T-cell (primary cell): ENCODE measurements at regions not wholly inside any gene's neighbourhood (a gene's known extent, or its start where the extent isn't known, plus 50 kb on each side); places are given as distances from the start of the nearest gene placed in this dataset.

Experiments
- ATAC-seq, 4 experiments: fragments of 200-7000 bp in 3 of 4; fragments of 150-1000 bp in 1 of 4; cut with Tn5 transposase; replicated peaks in 1 of 4; 1 replicate in 3 of 4; 2 replicates in 1 of 4; pipeline ENCODE4 v1.10.0; 2021; ENCODE audit warnings: moderate library complexity in 3 of 4, mild to moderate bottlenecking in 2 of 4, moderate number of reproducible peaks in 1 of 4
- CTCF ChIA-PET, 2 donors: fragments of 300-600 bp; sonication (Branson Sonifier 250); formaldehyde crosslinking; loops; one replicate each; lab custom pipeline; 2022; ENCODE audit warnings: antibody characterized with exemption in 2 of 2; lab: Charles Lee
- POLR2A ChIA-PET, 2 donors: fragments of 300-600 bp; sonication (Branson Sonifier 250); formaldehyde crosslinking; loops; one replicate each; lab custom pipeline; 2022; ENCODE audit warnings: antibody characterized with exemption in 2 of 2; lab: Charles Lee
- DNase-seq, 35 experiments: peaks; one replicate each; pipeline versions ENCODE4 v3.0.0 to v3.0.0-alpha.2; 2013 to 2023
- H3K27ac ChIP-seq: one replicate; pipeline ENCODE4 v1.5.1; 2013; ENCODE audit warnings: low read length
- H3K27me3 ChIP-seq, 2 experiments: replicated peaks in 1 of 2; 1 replicate in 1 of 2; 2 replicates in 1 of 2; pipeline versions ENCODE4 v1.6.1 to v1.7.0; 2013; ENCODE audit warnings: low read length in 1 of 2, mixed read lengths in 1 of 2; ENCODE audit not compliant: control insufficient read depth in 2 of 2, insufficient read depth in 2 of 2; ENCODE audit errors: extremely low read depth in 1 of 2
- H3K36me3 ChIP-seq, 2 donors: 1 replicate in 1 of 2; 2 replicates in 1 of 2; pipeline versions ENCODE4 v1.6.1 to v1.7.0; 2013; ENCODE audit warnings: low read length in 1 of 2; ENCODE audit not compliant: control insufficient read depth in 2 of 2, insufficient read depth in 1 of 2; ENCODE audit errors: extremely low read depth in 1 of 2
- H3K4me1 ChIP-seq, 2 experiments: 1 replicate in 1 of 2; 2 replicates in 1 of 2; pipeline versions ENCODE4 v1.6.1 to v1.7.0; 2013; ENCODE audit warnings: low read length in 2 of 2, mixed read lengths in 1 of 2; ENCODE audit not compliant: insufficient read depth in 2 of 2, control insufficient read depth in 1 of 2; ENCODE audit errors: extremely low read depth in 1 of 2
- H3K4me3 ChIP-seq, 2 donors: 1 replicate in 1 of 2; 2 replicates in 1 of 2; pipeline versions ENCODE4 v1.5.1 to v1.7.0; 2013; ENCODE audit warnings: mild to moderate bottlenecking in 2 of 2, low read length in 1 of 2, moderate library complexity in 1 of 2; ENCODE audit not compliant: control insufficient read depth in 1 of 2; ENCODE audit errors: extremely low read depth in 1 of 2
- H3K9me3 ChIP-seq: 2 replicates; pipeline ENCODE4 v1.7.0; 2013
- H3K27ac Mint-ChIP-seq, 2 donors: one replicate each; pipeline ENCODE4 v1.8.0; 2020 to 2021; ENCODE audit warnings: mild to moderate bottlenecking in 2 of 2, mixed read lengths in 2 of 2
- H3K27me3 Mint-ChIP-seq, 2 donors: one replicate each; pipeline ENCODE4 v1.8.0; 2021 to 2022; ENCODE audit warnings: mixed read lengths in 2 of 2
- H3K36me3 Mint-ChIP-seq: one replicate; pipeline ENCODE4 v1.8.0; 2021; ENCODE audit warnings: mixed read lengths
- H3K4me1 Mint-ChIP-seq, 3 donors: one replicate each; pipeline ENCODE4 v1.8.0; 2020 to 2022; ENCODE audit warnings: mixed read lengths in 3 of 3, mild to moderate bottlenecking in 1 of 3
- H3K4me3 Mint-ChIP-seq, 3 donors: one replicate each; pipeline ENCODE4 v1.8.0; 2020 to 2022; ENCODE audit warnings: mild to moderate bottlenecking in 3 of 3, mixed read lengths in 3 of 3, moderate library complexity in 3 of 3
- H3K9me3 Mint-ChIP-seq, 3 donors: one replicate each; pipeline ENCODE4 v1.8.0; 2020 to 2022; ENCODE audit warnings: mixed read lengths in 3 of 3
- WGBS: methylation state at CpG from one replicate; pipeline ENCODE4 v1.1.5; 2013; ENCODE audit warnings: missing lambda C conversion rate; ENCODE audit not compliant: insufficient coverage; 5-methylcytosine and 5-hydroxymethylcytosine counted together

DNA sequence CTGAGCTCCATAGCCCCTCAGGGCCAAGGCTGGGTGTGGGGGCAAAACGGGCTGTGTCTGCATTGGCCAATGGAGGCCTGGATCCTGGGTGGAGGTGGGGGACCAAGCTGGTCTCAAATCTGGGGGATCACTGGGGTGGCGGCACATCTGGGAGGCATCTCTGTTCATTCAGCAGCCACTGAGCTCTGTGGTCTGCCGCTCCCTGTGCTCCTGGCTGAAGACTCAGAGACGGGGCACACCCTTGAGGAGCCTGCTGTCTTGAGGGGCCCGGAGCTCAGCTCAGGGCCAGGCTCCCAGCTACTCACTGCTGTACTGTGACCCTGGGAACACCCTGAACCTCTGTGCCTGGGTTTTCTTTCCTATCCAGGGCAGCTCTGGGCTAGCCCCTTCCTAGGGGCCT, 90.3 kb upstream of the WNT4 start:
- H3K4me3 ChIP-seq = no peak overlapping the region
- H3K9me3 ChIP-seq = no peaks in the 10 kb centered on the region
- H3K4me1 Mint-ChIP-seq = no peaks in the 10 kb centered on the region
- WGBS = 90% methylated on average over 4 of the region's 5 CpGs
- DNase-seq = no peak
- H3K36me3 Mint-ChIP-seq = no peaks in the 10 kb centered on the region
- H3K4me1 ChIP-seq = no peaks in the 10 kb centered on the region
- no peak overlapping the region for H3K27ac Mint-ChIP-seq
- H3K36me3 ChIP-seq = no peaks in the 10 kb centered on the region
- ChIA-PET CTCF (no interaction called here), POLR2A (no interaction called here)
- peaks cover 29 to 36% of the 10 kb centered on the region in 2 donors for H3K27me3 Mint-ChIP-seq
- no peak overlapping the region for H3K27ac ChIP-seq
- H3K4me3 Mint-ChIP-seq = no peak overlapping the region
- no peaks in the 10 kb centered on the region for H3K9me3 Mint-ChIP-seq
- no peak for ATAC-seq
- peaks cover 0 to 50% of the 10 kb centered on the region in 2 experiments for H3K27me3 ChIP-seq

DNA sequence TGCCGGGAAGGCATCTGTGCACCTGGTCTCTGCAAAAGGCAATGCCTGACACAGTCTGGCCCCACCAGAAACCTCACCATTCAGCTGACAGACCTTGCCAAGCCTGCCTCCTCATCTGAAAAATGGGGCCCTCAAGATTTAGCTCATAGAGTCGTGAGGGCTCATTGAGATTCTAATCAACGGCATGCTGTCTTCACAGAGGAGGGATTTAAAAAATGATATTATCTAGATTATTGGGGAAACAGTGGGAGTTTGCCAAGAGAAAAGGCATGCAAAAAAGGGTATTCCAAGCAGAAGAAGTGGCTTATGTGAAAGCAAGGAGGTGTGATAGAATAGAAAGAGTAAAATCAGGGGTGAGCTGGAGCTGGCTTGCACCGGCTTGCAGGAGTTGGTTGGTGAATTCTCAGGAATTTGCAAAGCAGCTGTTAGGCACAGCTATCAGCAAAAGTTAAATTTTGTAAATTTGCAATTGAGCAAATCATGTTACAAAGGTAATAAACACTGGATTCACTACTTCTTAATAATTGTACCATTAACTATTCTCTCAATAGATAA, 91.7 kb upstream of the WNT4 start:
- Mint-ChIP-seq H3K27me3 (peaks cover 29 to 34% of the 10 kb centered on the region in 2 donors), H3K4me1 (no peaks in the 10 kb centered on the region), H3K9me3 (no peaks in the 10 kb centered on the region), H3K4me3 (no peak overlapping the region), H3K27ac (no peak overlapping the region), H3K36me3 (no peaks in the 10 kb centered on the region)
- H3K4me3 ChIP-seq = no peak overlapping the region
- H3K4me1 ChIP-seq = no peaks in the 10 kb centered on the region
- H3K27me3 ChIP-seq = peaks cover 0 to 42% of the 10 kb centered on the region in 2 experiments
- no peak for DNase-seq
- H3K36me3 ChIP-seq = no peaks in the 10 kb centered on the region
- WGBS = 58% methylated on average over 3 of the region's 4 CpGs
- H3K27ac ChIP-seq = no peak overlapping the region
- POLR2A ChIA-PET = interaction anchor here in 1 of 2 donors (0.5 kb wide), 1 partner anchor 96 kb away, joined by 17 read pairs; no protein-coding TSS in a partner anchor
- H3K9me3 ChIP-seq = no peaks in the 10 kb centered on the region
- no peak for ATAC-seq
- CTCF ChIA-PET = no interaction called here

DNA sequence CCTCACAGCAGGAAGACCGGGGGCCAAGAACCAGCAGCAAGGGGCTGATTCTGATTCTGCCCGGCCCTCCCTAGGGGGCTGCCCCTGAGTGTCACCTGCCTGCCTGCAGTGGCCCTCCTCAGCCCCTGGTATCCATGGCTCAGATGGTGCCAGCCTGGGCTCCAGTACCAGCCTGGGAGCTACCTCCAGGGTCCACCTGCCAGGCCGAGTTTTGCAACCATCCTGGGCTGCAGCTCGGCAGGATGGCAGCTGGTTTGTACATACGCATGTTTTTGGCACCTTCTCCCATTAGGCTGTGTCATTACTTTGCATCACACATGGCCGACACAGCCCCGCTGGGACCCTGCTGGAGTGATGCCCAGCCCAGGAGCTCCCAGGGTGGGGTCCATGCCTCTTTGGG, 93.3 kb upstream of the WNT4 start:
- no peaks in the 10 kb centered on the region for H3K36me3 Mint-ChIP-seq
- H3K4me1 Mint-ChIP-seq = no peaks in the 10 kb centered on the region
- Histone ChIP-seq H3K9me3 (no peaks in the 10 kb centered on the region), H3K27me3 (peaks cover 0 to 38% of the 10 kb centered on the region in 2 experiments), H3K4me3 (no peak overlapping the region), H3K36me3 (no peaks in the 10 kb centered on the region), H3K27ac (no peak overlapping the region), H3K4me1 (no peaks in the 10 kb centered on the region)
- ATAC-seq (no peak), DNase-seq (no peak)
- CTCF ChIA-PET = no interaction called here
- H3K9me3 Mint-ChIP-seq = no peaks in the 10 kb centered on the region
- POLR2A ChIA-PET = no interaction called here
- no peak overlapping the region for H3K4me3 Mint-ChIP-seq
- peaks cover 19 to 25% of the 10 kb centered on the region in 2 donors for H3K27me3 Mint-ChIP-seq
- 61% methylated on average over 7 of the region's 7 CpGs for WGBS
- H3K27ac Mint-ChIP-seq = no peak overlapping the region

DNA sequence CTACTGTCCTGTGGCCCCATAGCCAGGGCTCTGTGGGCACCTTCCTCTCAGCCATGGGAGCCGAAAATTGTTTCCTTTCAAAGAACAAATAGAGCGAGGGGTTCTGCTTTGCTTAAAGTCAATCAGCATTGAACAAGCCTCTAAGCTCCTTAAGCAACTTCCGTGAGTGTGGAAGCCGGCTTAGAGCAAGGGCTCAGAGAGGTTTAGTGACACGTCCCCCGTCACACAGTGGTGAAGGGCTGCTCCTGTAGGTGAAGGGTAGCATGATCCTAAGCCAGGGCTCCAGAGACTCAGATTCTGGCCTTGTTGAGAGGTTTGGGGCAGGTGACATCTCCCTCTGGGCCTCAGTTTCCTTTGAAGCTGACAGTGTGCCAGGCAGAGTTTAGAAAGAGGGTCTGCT, 94.0 kb upstream of the WNT4 start:
- H3K27me3 ChIP-seq = peaks cover 0 to 33% of the 10 kb centered on the region in 2 experiments
- H3K27ac Mint-ChIP-seq = peak overlapping the region in 1 of 2 donors; percentile 59
- no peaks in the 10 kb centered on the region for H3K36me3 ChIP-seq
- no peak overlapping the region for H3K4me3 Mint-ChIP-seq
- no peak overlapping the region for H3K4me3 ChIP-seq
- no peaks in the 10 kb centered on the region for H3K4me1 ChIP-seq
- ATAC-seq (no peak), DNase-seq (no peak)
- no peaks in the 10 kb centered on the region for H3K9me3 Mint-ChIP-seq
- H3K4me1 Mint-ChIP-seq = no peaks in the 10 kb centered on the region
- no peaks in the 10 kb centered on the region for H3K36me3 Mint-ChIP-seq
- POLR2A ChIA-PET = no interaction called here
- WGBS = 90% methylated on average over 6 of the region's 6 CpGs
- peaks cover 16 to 30% of the 10 kb centered on the region in 2 donors for H3K27me3 Mint-ChIP-seq
- H3K27ac ChIP-seq = no peak overlapping the region
- no peaks in the 10 kb centered on the region for H3K9me3 ChIP-seq
- CTCF ChIA-PET = no interaction called here

DNA sequence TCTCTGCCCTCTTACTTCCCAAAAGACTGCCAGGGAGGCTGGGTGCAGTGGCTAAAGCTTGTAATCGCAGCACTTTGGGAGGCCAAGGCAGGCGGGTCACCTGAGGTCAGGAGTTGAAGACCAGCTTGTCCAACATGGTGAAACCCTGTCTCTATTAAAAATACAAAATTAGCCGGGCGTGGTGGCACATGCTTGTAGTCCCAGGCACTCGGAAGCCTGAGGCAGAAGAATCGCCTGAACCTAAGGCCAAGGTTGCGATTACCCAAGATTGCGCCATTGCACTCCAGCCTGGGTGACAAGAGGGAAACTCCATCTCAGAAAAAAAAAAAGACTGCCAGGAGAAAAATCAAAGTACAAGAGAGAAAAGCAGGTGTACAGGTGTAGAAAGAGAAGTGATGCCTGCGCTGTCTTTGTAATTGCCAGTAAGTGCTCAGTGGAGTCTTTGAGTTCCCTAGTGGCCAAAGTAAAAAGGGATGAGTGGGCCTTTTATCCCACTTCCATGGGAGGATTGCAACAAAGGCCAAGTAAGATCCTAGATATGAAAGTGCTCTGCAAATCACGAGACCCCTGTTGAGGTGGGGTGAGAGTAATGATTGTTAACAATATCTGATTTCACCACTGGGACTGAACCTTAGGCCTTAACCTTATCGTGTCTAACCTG, 94.7 kb upstream of the WNT4 start:
- no peaks in the 10 kb centered on the region for H3K4me1 ChIP-seq
- peaks cover 0 to 34% of the 10 kb centered on the region in 2 experiments for H3K27me3 ChIP-seq
- WGBS = 88% methylated on average over 9 of the region's 11 CpGs
- Mint-ChIP-seq H3K9me3 (no peaks in the 10 kb centered on the region), H3K27me3 (peaks cover 12 to 30% of the 10 kb centered on the region in 2 donors), H3K27ac (no peak overlapping the region), H3K36me3 (no peaks in the 10 kb centered on the region), H3K4me3 (no peak overlapping the region), H3K4me1 (no peaks in the 10 kb centered on the region)
- no peaks in the 10 kb centered on the region for H3K9me3 ChIP-seq
- no peak overlapping the region for H3K4me3 ChIP-seq
- no peak overlapping the region for H3K27ac ChIP-seq
- CTCF ChIA-PET = no interaction called here
- no peaks in the 10 kb centered on the region for H3K36me3 ChIP-seq
- POLR2A ChIA-PET = no interaction called here
- DNase-seq (no peak), ATAC-seq (no peak)

DNA sequence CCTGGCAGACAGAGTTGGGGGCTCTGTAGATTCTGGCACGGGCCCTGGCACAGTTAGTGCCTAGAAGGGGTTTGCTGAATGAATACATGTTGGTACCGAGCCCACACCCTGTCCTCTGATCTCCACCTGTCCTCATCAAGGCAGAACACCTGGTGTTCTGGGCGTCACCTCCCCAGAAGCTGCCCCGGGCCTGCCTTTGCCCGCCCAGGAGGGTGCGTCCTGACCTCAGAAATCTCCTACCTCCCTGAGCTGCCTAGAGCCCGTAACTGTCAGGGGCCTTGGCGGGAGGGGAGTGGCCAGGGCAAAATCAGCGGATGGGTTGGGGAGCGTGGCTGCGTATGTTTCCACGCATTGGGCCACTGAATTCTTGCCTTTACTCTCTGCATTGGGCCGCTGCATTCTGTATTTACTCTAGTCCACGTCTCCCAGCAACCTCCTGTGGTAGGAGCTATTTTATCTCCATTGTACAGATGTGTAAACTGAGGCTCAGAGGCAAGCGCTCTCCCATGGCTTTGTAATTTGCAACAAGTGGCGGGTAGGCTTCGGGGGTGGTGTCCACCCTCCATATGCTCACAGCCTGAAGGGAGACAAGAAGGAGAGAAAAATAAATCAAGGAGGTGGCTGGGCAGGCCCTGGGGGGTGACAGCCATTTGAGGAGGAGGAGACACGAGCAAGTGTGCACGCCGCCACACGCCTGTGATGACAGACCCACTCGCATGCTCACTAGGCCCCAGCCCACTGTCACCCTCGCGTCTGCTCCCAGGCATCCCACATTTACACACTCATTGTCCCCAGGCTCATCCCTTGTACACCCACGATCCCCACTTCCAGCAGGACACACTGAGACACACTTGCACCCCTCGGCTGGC, 95.7 kb upstream of the WNT4 start:
- POLR2A ChIA-PET = no interaction called here
- 87% methylated on average over 13 of the region's 26 CpGs for WGBS
- H3K36me3 Mint-ChIP-seq = no peaks in the 10 kb centered on the region

More for the DNA sequence above, 95.7 kb upstream of the WNT4 start:
- Histone ChIP-seq H3K4me1 (no peaks in the 10 kb centered on the region), H3K4me3 (no peak overlapping the region), H3K9me3 (no peaks in the 10 kb centered on the region), H3K36me3 (no peaks in the 10 kb centered on the region), H3K27me3 (peaks cover 0 to 25% of the 10 kb centered on the region in 2 experiments), H3K27ac (no peak overlapping the region)
- no peak for ATAC-seq
- no peak for DNase-seq
- Mint-ChIP-seq H3K27ac (no peak overlapping the region), H3K27me3 (peaks cover 19 to 33% of the 10 kb centered on the region in 2 donors), H3K4me3 (no peak overlapping the region), H3K9me3 (no peaks in the 10 kb centered on the region), H3K4me1 (no peaks in the 10 kb centered on the region)
- CTCF ChIA-PET = no interaction called here
